Muscle layer of duodenum (tissue), 2 donors: ENCODE measurements at regions not wholly inside any gene's neighbourhood (a gene's known extent, or its start where the extent isn't known, plus 50 kb on each side); places are given as distances from the start of the nearest gene placed in this dataset.

Experiments used
- H3K27ac ChIP-seq: one replicate; pipeline ENCODE4 v1.7.0; 2013; ENCODE audit warnings: mild to moderate bottlenecking, low read length
- H3K27me3 ChIP-seq: one replicate; pipeline ENCODE4 v1.7.0; 2013; ENCODE audit warnings: low read depth, mild to moderate bottlenecking, control low read depth, low read length
- H3K36me3 ChIP-seq, 2 donors: one replicate each; pipeline ENCODE4 v1.7.0; 2013; ENCODE audit warnings: low read length in 2 of 2, control low read depth in 1 of 2, mild to moderate bottlenecking in 1 of 2; ENCODE audit not compliant: insufficient read depth in 2 of 2, control insufficient read depth in 1 of 2
- H3K4me1 ChIP-seq, 2 donors: one replicate each; pipeline ENCODE4 v1.7.0; 2013; ENCODE audit warnings: low read length in 2 of 2, mild to moderate bottlenecking in 2 of 2, control low read depth in 1 of 2, moderate library complexity in 1 of 2; ENCODE audit not compliant: insufficient read depth in 2 of 2, control insufficient read depth in 1 of 2
- H3K4me3 ChIP-seq, 2 donors: one replicate each; pipeline ENCODE4 v1.7.0; 2013; ENCODE audit warnings: low read length in 2 of 2, low read depth in 1 of 2, mild to moderate bottlenecking in 1 of 2
- H3K9me3 ChIP-seq, 2 donors: one replicate each; pipeline ENCODE4 v1.7.0; 2013; ENCODE audit warnings: low read length in 2 of 2, control low read depth in 1 of 2, mild to moderate bottlenecking in 1 of 2; ENCODE audit not compliant: control insufficient read depth in 1 of 2
- donor health status: healthy.

DNA sequence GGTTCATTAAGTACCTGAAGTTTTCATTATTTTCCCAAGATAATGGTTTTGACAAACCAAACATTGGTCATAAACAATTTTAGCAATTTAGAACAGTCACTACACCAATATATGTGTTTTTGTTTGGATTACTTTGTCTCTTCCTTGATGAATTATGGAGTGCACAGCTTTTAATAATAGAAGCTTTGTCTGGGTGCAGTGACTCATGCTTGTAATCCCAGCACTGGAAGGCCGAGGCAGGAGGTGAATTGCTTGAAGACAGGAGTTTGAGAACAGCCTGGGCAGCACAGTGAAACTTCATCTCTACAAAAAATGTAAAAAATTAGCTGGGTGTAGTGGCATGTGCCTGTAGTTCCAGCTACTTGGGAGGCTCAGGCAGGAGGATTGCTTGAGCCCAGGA, 89.4 kb upstream of the ANKEF1 start:
- Histone ChIP-seq H3K36me3 (no peaks in the 10 kb centered on the region), H3K27ac (no peak overlapping the region), H3K9me3 (peaks cover 0 to 2% of the 10 kb centered on the region in 2 donors), H3K27me3 (no peaks in the 10 kb centered on the region), H3K4me3 (no peak overlapping the region), H3K4me1 (no peaks in the 10 kb centered on the region)

DNA sequence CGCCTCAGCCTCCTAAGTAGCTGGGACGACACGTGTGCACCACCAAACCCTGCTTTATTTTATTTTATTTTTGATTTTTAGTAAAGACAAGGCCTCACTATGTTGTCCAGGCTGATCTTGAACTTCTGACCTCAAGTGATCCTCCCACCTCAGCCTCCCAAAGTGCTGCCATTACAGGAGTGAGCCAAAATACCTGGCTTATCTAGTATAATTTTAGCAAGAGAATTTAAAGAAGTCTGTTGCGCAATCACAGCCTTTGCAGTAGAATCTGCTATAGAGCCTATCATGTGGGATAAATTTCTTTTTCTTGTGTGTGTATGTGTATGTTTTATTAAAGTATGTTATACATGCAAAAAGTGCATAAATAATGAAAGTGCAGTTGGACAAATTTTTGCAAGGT, 92.1 kb upstream of the ANKEF1 start:
- Histone ChIP-seq H3K4me1 (no peaks in the 10 kb centered on the region), H3K27me3 (no peaks in the 10 kb centered on the region), H3K36me3 (no peaks in the 10 kb centered on the region), H3K4me3 (no peak overlapping the region), H3K27ac (no peak overlapping the region), H3K9me3 (peaks cover 0 to 5% of the 10 kb centered on the region in 2 donors)

DNA sequence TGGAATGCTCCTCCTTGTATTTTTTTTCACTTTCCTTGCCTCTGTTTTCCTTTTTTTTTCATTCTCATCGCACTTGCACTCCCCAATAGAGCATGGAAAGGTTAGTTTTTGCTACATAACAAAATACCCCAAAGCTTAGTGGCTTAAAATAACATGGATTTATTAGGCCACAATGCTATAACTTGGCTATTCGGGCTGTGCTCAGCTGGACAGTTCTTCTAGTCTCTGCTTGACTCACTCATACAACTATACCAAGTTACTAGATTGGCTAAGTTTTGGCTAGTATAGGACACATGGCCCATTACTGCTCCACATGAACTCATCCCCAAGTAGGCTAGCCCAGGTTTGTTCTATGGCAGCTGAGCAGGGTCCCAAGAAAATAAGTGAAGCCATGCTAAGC, 94.5 kb upstream of the ANKEF1 start:
- H3K36me3 ChIP-seq: no peaks in the 10 kb centered on the region
- no peaks in the 10 kb centered on the region for H3K27me3 ChIP-seq
- no peak overlapping the region for H3K4me3 ChIP-seq
- no peak overlapping the region for H3K27ac ChIP-seq
- peaks cover 0 to 5% of the 10 kb centered on the region in 2 donors for H3K9me3 ChIP-seq
- no peaks in the 10 kb centered on the region for H3K4me1 ChIP-seq

DNA sequence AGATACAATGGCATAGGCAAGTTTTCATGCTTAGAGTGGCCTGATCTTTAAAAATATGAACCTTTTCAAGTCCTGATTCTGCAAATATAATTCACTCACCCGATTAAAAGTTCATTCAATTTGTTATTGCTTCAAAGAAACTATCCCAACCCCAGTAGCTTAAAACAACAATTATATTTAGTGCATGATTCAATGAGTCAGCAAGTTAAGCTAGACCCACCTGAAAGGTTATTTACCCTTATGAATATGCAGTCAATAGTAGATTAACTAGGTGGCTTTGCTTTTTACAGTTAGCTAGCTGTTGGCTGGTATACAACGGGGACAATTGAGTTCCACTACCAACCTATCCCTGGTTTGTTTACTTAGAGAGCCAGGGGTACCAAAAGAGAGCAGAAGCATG, 95.6 kb upstream of the ANKEF1 start:
- Histone ChIP-seq H3K36me3 (no peaks in the 10 kb centered on the region), H3K4me3 (no peak overlapping the region), H3K9me3 (peaks cover 0 to 5% of the 10 kb centered on the region in 2 donors), H3K27me3 (no peaks in the 10 kb centered on the region), H3K4me1 (no peaks in the 10 kb centered on the region), H3K27ac (no peak overlapping the region)

- H3K4me3 ChIP-seq: no peak overlapping the region
- H3K27ac ChIP-seq: no peak overlapping the region
- no peaks in the 10 kb centered on the region for H3K27me3 ChIP-seq
- H3K9me3 ChIP-seq: peaks cover 0 to 2% of the 10 kb centered on the region in 2 donors
- no peaks in the 10 kb centered on the region for H3K36me3 ChIP-seq
- no peaks in the 10 kb centered on the region for H3K4me1 ChIP-seq
These were observed 96.4 kb upstream of the PAK5 start for GRCh38 chr20:9935285-9935684.

DNA sequence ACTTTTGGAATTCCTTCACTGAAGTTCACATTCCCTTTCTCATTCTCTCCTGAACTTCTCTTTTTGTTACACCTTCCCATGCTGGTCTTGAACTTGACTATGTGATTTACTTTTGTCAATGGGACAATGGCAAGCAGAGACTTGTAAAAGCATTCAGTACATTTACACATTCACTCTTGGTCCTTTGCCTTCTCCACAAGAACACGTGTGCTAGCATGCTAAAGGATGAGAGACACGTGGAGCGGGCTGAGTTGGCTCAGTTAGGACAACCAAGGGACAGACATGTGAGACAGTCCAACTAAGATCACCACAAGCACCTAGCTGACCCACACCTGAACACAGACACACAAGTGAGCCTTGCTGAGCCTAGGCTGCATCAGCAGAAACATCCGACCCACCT, 91.3 kb upstream of the PAK5 start:
- no peaks in the 10 kb centered on the region for H3K9me3 ChIP-seq
- H3K36me3 ChIP-seq: no peaks in the 10 kb centered on the region
- peaks cover 0 to 5% of the 10 kb centered on the region in 2 donors for H3K4me1 ChIP-seq
- no peaks in the 10 kb centered on the region for H3K27me3 ChIP-seq
- H3K4me3 ChIP-seq: no peak overlapping the region
- no peak overlapping the region for H3K27ac ChIP-seq

GRCh38 chr20:9928955-9929354, 90.1 kb upstream of the PAK5 start:
- Histone ChIP-seq H3K4me3 (no peak overlapping the region), H3K36me3 (no peaks in the 10 kb centered on the region), H3K4me1 (peaks cover 0 to 5% of the 10 kb centered on the region in 2 donors), H3K9me3 (no peaks in the 10 kb centered on the region), H3K27ac (no peak overlapping the region), H3K27me3 (no peaks in the 10 kb centered on the region)

DNA sequence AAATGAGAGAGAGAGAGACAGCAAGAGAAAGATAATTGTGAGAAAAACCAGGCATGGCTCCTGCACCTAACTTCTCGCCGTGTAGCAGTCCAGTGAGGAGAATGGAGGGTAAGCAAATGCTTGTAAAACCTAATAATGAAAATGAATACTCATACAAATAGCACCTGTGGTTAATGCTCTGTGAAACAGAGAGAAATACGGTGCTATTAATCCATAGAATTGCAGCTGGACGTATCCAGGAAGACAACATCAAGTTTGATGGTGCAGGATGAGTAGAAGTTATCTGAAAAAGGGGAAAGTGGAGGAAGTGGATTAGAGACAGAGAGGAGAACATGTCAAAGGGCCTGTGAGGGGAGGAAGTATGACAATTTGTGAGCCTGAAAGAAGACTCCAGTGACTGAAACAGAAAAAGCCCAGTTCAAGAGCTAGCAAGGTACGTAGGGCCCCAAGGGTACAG, 89.4 kb upstream of the PAK5 start:
- H3K4me3 ChIP-seq: no peak overlapping the region
- no peaks in the 10 kb centered on the region for H3K27me3 ChIP-seq
- H3K4me1 ChIP-seq: peaks cover 0 to 5% of the 10 kb centered on the region in 2 donors
- no peaks in the 10 kb centered on the region for H3K36me3 ChIP-seq
- no peak overlapping the region for H3K27ac ChIP-seq
- H3K9me3 ChIP-seq: no peaks in the 10 kb centered on the region

DNA sequence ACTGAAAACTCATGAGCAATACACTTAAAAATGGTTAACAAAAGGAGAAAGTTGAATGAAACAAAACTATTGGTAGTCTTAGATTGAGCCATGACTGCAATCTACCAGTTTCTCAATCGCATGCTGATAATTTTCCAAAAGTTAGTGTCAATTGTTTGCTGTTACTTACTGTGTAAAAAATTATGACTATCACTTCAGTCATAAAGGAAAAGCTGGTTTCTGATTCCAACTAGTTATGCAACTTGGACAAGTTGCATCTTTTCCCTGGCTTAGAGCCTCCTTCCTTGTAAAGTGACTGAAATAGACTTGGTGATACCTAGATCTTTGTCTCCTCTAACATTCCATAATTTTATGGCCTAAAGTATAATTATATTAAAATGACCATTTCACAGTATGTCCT, 88.3 kb upstream of the PAK5 start:
- Histone ChIP-seq H3K4me3 (no peak overlapping the region), H3K36me3 (no peaks in the 10 kb centered on the region), H3K27me3 (no peaks in the 10 kb centered on the region), H3K9me3 (no peaks in the 10 kb centered on the region), H3K27ac (no peak overlapping the region), H3K4me1 (peaks cover 0 to 5% of the 10 kb centered on the region in 2 donors)

GRCh38 chr20:9926476-9926875, 87.6 kb upstream of the PAK5 start:
- Histone ChIP-seq H3K27ac (no peak overlapping the region), H3K9me3 (no peaks in the 10 kb centered on the region), H3K4me3 (no peak overlapping the region), H3K36me3 (no peaks in the 10 kb centered on the region), H3K27me3 (no peaks in the 10 kb centered on the region), H3K4me1 (peaks cover 0 to 5% of the 10 kb centered on the region in 2 donors)

DNA sequence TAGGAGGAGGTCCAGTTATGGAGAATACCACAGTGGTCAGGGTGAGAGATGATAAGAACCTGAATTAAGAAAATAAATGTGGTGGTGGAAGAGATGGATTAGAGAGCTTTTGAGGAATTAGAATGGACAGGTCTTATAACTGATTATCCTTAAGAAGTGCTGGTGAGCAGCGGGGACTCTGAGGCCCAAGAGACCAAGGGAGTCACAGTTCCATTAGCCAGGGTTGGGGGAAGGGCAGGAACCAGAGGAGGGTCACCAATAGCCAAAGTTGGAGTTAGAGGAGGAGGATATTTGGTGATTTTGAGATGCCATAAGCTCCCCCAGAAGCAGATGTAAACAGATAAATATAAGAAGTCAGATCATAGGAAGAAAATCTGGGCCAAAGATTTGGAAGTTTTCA, 87.1 kb upstream of the PAK5 start:
- peaks cover 0 to 5% of the 10 kb centered on the region in 2 donors for H3K4me1 ChIP-seq
- H3K4me3 ChIP-seq: no peak overlapping the region
- H3K27ac ChIP-seq: no peak overlapping the region
- H3K27me3 ChIP-seq: no peaks in the 10 kb centered on the region
- H3K9me3 ChIP-seq: no peaks in the 10 kb centered on the region
- H3K36me3 ChIP-seq: no peaks in the 10 kb centered on the region

DNA sequence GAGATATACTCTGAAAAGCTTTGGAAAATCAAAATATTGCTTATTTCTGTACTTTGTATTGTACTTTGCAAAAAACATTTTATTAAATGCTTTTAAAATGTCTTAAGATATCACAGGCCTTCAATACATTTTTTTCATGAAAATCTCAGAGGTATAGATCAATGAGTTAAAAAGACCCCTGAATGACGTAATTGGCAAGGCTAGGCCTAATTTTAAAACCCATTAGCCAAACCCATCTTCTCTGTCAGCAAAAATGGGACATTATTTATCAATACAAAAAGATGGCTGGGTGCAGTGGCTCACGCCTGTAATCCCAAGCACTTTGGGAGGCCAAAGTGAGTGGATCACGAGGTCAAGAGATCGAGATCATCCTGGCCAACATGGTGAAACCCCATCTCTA, 84.8 kb upstream of the PAK5 start:
- Histone ChIP-seq H3K9me3 (no peaks in the 10 kb centered on the region), H3K4me3 (no peak overlapping the region), H3K36me3 (no peaks in the 10 kb centered on the region), H3K27ac (no peak overlapping the region), H3K4me1 (peaks cover 0 to 5% of the 10 kb centered on the region in 2 donors), H3K27me3 (no peaks in the 10 kb centered on the region)
